HG02943 (cell line): ENCODE measurements at regions not wholly inside any gene's neighbourhood (a gene's known extent, or its start where the extent isn't known, plus 50 kb on each side); places are given as distances from the start of the nearest gene placed in this dataset.
"Not testable (repeated sequence)": the region's sequence is repeated elsewhere in the genome, so short reads cannot be mapped to it uniquely, and the experiment has no call there.

Experiments
- ATAC-seq: cut with Tn5 transposase; IDR thresholded peaks from one replicate; pipeline ENCODE4 v1.9.1; 2021; ENCODE audit warnings: mild to moderate bottlenecking, low read depth, moderate library complexity; ENCODE audit not compliant: unreplicated experiment

- ATAC-seq, result no peak
Measured at GRCh38 chr2:189306525-189306924, 127.0 kb upstream of the COL5A2 start.

GRCh38 chr2:189308056-189308790 lies 128.7 kb upstream of the COL5A2 start:
- ATAC-seq, result no peak

- ATAC-seq, result no peak
Measured at GRCh38 chr2:189309331-189309730, 129.8 kb upstream of the COL5A2 start.

GRCh38 chr2:189312211-189312610 lies 129.1 kb upstream of the WDR75 start:
- ATAC-seq, result no peak

- no peak for ATAC-seq
Measured at GRCh38 chr2:189312643-189313042, 128.6 kb upstream of the WDR75 start.

- ATAC-seq, result no peak
Measured at GRCh38 chr2:189318761-189319160, 122.5 kb upstream of the WDR75 start.

GRCh38 chr2:189319424-189319823 lies 121.8 kb upstream of the WDR75 start:
- not testable (repeated sequence) for ATAC-seq

- ATAC-seq, result no peak
Measured at GRCh38 chr2:189327879-189328847, 113.1 kb upstream of the WDR75 start.

- ATAC-seq, result no peak
Measured at GRCh38 chr2:189328848-189329245, 112.4 kb upstream of the WDR75 start.

GRCh38 chr2:189336276-189336975 lies 104.8 kb upstream of the WDR75 start:
- no peak for ATAC-seq

- ATAC-seq, result no peak
Measured at GRCh38 chr2:189337656-189338055, 103.6 kb upstream of the WDR75 start.

GRCh38 chr2:189338115-189338514 lies 103.2 kb upstream of the WDR75 start:
- no peak for ATAC-seq

GRCh38 chr2:189341077-189341476 lies 100.2 kb upstream of the WDR75 start:
- no peak for ATAC-seq

- ATAC-seq, result no peak
Measured at GRCh38 chr2:189344043-189344442, 97.2 kb upstream of the WDR75 start.

GRCh38 chr2:189347540-189347939 lies 93.7 kb upstream of the WDR75 start:
- ATAC-seq, result no peak

- no peak for ATAC-seq
Measured at GRCh38 chr2:189348369-189348768, 92.9 kb upstream of the WDR75 start.

GRCh38 chr2:189350540-189351209 lies 90.6 kb upstream of the WDR75 start:
- ATAC-seq, result no peak

GRCh38 chr2:189351933-189352332 lies 89.3 kb upstream of the WDR75 start:
- not testable (repeated sequence) for ATAC-seq

GRCh38 chr2:189357375-189357774 lies 83.9 kb upstream of the WDR75 start:
- ATAC-seq, result not testable (repeated sequence)

GRCh38 chr2:189360861-189361260 lies 80.4 kb upstream of the WDR75 start:
- no peak for ATAC-seq
